IPS-18a (cell line): ENCODE measurements at regions not wholly inside any gene's neighbourhood (a gene's known extent, or its start where the extent isn't known, plus 50 kb on each side); places are given as distances from the start of the nearest gene placed in this dataset.

Source experiments
- H3K27ac ChIP-seq: one replicate; pipeline ENCODE4 v1.5.1; 2013; ENCODE audit warnings: low read length
- H3K27me3 ChIP-seq: one replicate; pipeline ENCODE4 v1.6.1; 2013; ENCODE audit warnings: mild to moderate bottlenecking, low read length; ENCODE audit not compliant: control insufficient read depth, insufficient read depth
- H3K36me3 ChIP-seq: one replicate; pipeline ENCODE4 v1.6.1; 2013; ENCODE audit warnings: low read depth, low read length; ENCODE audit not compliant: control insufficient read depth
- H3K4me1 ChIP-seq: one replicate; pipeline ENCODE4 v1.6.1; 2013; ENCODE audit warnings: low read depth, low read length; ENCODE audit not compliant: control insufficient read depth
- H3K4me3 ChIP-seq: one replicate; pipeline ENCODE4 v1.5.1; 2013; ENCODE audit warnings: low read length
- H3K9ac ChIP-seq: one replicate; pipeline ENCODE4 v1.6.1; 2013; ENCODE audit warnings: mild to moderate bottlenecking, low read length, moderate library complexity
- H3K9me3 ChIP-seq: one replicate; pipeline ENCODE4 v1.6.1; 2013; ENCODE audit warnings: low read depth, low read length; ENCODE audit not compliant: control insufficient read depth

DNA sequence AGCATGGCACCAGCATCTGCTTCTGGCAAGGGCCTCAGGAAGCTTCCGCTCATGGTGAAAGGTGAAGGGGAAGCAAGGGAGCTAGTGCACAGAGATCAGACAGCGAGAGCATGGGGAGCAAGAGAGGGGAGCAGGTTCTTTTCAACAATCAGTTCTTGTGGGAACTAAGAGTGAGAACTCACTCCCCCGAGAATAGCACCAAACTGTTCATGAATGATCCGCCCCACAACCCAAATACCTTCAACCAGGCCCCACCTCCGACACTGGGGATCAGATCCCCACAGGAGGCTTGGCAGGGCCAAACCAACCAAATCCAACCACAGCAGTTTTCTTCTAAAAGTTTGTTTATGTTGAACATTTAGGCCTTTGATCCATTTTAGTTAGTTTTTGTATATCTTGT, 69.7 kb upstream of the BHLHE23 start:
- Histone ChIP-seq H3K4me3 (no peak overlapping the region), H3K9ac (no peak overlapping the region), H3K27me3 (peaks cover 39% of the 10 kb centered on the region), H3K27ac (no peak overlapping the region), H3K36me3 (no peaks in the 10 kb centered on the region), H3K4me1 (no peaks in the 10 kb centered on the region), H3K9me3 (peaks cover 4% of the 10 kb centered on the region)

DNA sequence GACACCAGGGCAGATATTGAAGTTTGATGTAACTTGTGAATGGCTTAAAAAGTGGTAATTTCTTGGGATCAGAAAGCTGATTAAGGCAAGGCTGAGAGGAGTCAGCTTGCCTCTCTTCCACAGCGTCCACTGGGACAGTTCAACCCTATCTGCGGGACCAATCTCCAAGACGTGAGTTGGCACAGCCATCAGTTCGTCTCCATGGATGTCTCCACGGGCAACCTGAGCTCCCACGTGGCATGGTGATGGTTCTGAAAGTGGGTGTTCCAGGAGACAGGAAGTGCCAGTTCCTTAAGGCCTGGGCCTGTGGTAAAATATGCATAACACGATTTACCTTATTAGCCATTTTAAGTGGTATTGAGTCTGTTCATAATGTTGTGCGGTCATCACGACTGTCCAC, 67.9 kb upstream of the BHLHE23 start:
- Histone ChIP-seq H3K9me3 (peaks cover 4% of the 10 kb centered on the region), H3K4me3 (no peak overlapping the region), H3K4me1 (no peaks in the 10 kb centered on the region), H3K27ac (no peak overlapping the region), H3K9ac (no peak overlapping the region), H3K36me3 (no peaks in the 10 kb centered on the region), H3K27me3 (peaks cover 46% of the 10 kb centered on the region)

DNA sequence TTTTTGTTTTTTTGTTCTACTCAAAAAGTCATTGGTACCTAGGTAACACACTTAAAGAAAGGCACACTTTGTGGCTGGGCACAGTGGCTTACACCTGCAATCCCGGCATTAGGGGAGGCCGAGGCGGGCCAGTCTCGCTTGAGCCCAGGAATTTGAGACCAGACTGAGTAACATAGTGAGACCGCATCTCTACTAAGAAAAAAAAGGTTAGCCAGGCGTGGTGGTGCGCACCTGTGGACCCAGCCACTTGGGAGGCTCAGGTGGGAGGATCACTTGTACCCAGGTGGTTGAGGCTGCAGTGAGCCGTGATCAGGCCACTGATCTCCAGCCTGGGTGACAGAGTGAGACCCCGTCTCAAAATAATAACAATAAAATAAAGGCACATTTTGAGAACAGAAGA, 67.4 kb upstream of the BHLHE23 start:
- Histone ChIP-seq H3K9ac (no peak overlapping the region), H3K27me3 (peaks cover 46% of the 10 kb centered on the region)

DNA sequence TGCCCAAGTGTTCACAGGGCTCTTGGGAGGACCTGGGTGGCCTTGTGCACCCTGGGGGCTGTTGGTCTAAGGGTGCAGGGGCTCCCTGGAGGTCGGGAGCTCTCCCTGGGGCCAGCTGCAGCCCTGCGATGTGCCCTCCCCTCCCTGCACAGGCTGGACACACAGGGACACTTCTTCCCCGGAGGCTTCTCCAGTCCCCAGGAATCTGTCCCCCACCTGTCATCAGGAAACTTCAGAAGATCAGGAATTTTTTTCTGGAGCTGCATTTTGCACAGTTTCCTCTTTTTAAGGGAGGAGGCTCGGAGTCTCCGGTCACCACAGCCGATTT, 66.9 kb upstream of the BHLHE23 start:
- H3K27me3 ChIP-seq: peaks cover 46% of the 10 kb centered on the region

More for the DNA sequence above, 67.4 kb upstream of the BHLHE23 start:
- H3K4me3 ChIP-seq: no peak overlapping the region
- H3K9me3 ChIP-seq: peaks cover 4% of the 10 kb centered on the region
- H3K36me3 ChIP-seq: no peaks in the 10 kb centered on the region
- H3K27ac ChIP-seq: no peak overlapping the region
- no peaks in the 10 kb centered on the region for H3K4me1 ChIP-seq

DNA sequence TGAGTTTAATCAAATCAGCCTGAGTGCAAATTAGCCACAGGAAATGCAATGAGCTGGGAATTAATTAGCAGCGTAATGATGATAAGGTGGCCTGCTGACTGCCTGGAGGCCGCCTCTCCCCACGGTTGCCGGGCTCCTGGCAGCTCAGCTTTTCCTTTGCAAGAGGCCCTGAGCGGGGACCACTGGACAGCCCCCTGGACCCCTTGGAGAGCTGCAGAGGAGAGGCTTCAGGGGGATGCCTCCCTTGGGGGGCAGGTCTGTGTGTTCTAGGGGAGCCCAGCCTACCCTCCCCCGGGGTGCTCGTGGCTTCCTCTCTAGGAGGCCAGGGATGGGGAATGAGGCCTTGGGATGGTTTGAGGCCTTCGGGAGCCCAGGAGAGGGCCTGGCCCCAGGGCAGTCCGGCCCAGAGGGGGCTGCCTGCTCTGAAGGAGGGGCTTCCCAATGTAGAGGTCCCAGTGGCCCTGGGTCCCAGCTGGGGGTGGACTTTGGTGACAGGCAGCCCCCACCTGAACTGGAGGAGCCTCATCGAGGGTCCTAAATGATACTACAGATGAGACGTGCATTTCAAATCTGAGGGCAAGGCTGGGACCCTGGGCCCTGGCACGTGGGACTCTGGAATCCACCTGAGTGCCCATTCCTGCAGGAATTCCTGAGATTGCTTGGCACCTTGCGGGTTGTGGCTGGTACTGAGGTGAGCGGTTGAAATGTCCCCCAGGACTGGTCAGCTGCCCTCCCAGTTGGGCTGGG, 66.4 kb upstream of the BHLHE23 start:
- H3K36me3 ChIP-seq: no peaks in the 10 kb centered on the region
- peaks cover 4% of the 10 kb centered on the region for H3K9me3 ChIP-seq
- no peak overlapping the region for H3K27ac ChIP-seq
- no peaks in the 10 kb centered on the region for H3K4me1 ChIP-seq
- no peak overlapping the region for H3K9ac ChIP-seq
- peaks cover 46% of the 10 kb centered on the region for H3K27me3 ChIP-seq
- H3K4me3 ChIP-seq: no peak overlapping the region

More for the DNA sequence above, 66.9 kb upstream of the BHLHE23 start:
- Histone ChIP-seq H3K4me3 (no peak overlapping the region), H3K9me3 (peaks cover 4% of the 10 kb centered on the region), H3K36me3 (no peaks in the 10 kb centered on the region), H3K9ac (no peak overlapping the region), H3K4me1 (no peaks in the 10 kb centered on the region), H3K27ac (no peak overlapping the region)

DNA sequence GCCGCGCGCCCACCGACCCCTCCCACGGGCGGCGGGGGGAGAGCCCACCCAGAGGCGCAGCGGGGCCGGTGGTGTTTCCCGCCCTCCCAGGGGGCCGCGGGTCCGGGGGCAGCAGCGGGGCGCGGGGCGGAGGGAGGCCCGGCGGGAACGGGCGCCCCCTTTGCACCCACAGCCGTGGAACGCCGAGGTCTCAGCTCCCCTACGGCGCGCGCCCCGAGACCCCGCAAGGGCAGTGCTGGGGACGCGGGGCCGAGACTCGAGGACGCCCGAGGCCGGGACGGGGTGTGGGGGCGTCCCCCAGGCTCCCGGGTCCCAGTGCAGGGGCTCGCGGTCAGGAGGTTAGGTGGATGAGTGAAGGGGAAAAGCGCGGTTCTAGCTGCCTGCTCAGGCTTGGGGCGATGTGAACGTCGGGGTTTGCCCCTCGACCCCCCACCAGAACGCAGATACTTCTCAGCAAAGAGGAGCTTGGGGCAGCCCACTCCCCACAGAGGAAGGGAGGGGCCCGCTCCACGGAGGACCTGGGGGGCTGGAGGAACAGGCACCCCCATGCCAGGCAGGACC, 65.5 kb upstream of the BHLHE23 start:
- no peaks in the 10 kb centered on the region for H3K9me3 ChIP-seq
- H3K27ac ChIP-seq: no peak overlapping the region
- H3K36me3 ChIP-seq: no peaks in the 10 kb centered on the region
- H3K27me3 ChIP-seq: peaks cover 46% of the 10 kb centered on the region
- no peak overlapping the region for H3K9ac ChIP-seq
- no peaks in the 10 kb centered on the region for H3K4me1 ChIP-seq
- H3K4me3 ChIP-seq: no peak overlapping the region

DNA sequence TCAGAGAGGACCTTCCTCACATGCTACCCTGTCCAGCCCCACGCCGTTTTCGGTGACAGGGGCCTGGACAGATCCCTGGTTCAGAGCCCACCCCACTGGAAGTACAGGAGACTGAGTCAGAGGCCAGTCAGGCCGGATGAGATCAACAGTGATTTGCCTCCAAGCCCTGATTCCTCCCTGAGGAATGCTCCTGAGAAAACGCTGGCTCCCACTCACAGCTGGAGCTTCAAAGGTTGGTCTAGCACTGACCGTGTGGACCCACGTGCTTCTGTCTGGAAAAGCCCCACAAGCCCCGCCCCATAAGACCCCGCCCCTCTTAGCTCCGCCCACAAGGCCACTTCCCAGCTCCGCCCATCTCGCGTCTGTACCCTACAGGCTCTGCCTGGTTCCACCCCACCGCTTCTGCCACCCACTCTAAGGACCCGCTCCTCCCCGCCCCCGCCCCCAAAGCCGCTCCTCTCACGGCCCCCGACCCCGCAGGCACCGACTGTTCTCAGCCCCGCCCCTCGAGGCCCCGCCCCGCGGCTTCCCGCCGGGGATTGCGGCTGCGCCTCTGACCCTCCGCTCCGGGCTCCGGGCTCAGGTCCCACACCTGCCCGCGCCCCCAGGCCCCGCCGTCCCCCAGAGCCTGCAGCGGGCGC, 64.9 kb upstream of the BHLHE23 start:
- Histone ChIP-seq H3K27ac (no peak overlapping the region), H3K9me3 (no peaks in the 10 kb centered on the region), H3K27me3 (peaks cover 46% of the 10 kb centered on the region), H3K4me3 (no peak overlapping the region), H3K4me1 (no peaks in the 10 kb centered on the region), H3K36me3 (no peaks in the 10 kb centered on the region), H3K9ac (no peak overlapping the region)

DNA sequence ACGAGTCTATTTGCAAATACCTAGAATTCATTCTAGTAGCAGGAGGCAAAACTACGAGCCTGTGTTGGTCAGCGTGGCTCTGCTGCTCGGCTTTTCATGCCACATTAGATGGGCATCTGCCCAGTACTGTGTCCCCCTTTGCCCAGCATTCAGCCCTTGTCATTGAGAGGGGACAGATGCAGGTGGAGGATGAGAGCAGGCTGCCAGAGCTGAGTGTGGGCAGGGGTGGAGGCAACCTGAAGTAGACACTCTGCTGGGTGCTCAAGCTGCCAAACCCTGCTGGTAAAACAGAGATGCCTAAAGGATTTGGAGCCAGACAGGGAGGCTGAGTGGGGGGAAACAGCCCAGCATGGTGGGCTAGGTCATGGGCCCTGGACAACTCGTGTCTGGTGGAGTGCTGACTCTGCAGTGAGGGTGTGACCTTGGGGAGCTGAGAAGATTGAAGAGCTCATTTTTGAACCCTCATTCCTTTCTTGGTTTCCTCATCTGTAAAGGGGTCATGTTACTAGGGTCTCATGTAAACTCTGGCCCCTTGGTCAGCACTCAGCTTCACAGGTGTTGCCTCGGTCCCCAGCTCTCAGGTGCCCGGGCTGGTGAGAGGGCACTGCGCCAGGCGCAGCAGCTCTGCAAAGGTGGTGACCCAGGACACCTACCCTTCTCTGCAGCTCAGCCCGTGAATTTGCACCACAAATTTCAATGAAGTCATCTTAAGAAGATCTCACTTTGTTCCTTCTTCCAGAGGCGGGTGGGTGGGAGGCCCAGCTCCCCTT, 64.2 kb upstream of the BHLHE23 start:
- no peak overlapping the region for H3K9ac ChIP-seq
- H3K9me3 ChIP-seq: no peaks in the 10 kb centered on the region
- H3K36me3 ChIP-seq: no peaks in the 10 kb centered on the region
- H3K27me3 ChIP-seq: peaks cover 46% of the 10 kb centered on the region
- no peak overlapping the region for H3K27ac ChIP-seq
- H3K4me3 ChIP-seq: no peak overlapping the region
- H3K4me1 ChIP-seq: no peaks in the 10 kb centered on the region

DNA sequence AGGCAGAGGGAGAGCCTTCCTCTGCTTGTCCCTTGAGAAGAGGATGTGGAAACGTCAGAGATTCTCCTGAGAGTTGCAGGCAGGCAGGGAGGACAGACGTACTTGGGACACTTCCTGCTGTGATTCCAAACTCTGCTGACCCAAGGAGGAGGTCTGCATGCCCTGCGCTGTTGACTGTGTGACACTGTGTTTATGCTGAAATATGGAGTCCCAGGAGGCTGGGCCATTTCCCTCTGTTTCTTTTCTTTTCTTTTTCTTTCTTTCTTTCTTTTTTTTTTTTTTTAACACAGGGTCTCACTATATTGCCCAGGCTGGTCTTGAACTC, 63.5 kb upstream of the BHLHE23 start:
- Histone ChIP-seq H3K9me3 (no peaks in the 10 kb centered on the region), H3K4me3 (no peak overlapping the region)

DNA sequence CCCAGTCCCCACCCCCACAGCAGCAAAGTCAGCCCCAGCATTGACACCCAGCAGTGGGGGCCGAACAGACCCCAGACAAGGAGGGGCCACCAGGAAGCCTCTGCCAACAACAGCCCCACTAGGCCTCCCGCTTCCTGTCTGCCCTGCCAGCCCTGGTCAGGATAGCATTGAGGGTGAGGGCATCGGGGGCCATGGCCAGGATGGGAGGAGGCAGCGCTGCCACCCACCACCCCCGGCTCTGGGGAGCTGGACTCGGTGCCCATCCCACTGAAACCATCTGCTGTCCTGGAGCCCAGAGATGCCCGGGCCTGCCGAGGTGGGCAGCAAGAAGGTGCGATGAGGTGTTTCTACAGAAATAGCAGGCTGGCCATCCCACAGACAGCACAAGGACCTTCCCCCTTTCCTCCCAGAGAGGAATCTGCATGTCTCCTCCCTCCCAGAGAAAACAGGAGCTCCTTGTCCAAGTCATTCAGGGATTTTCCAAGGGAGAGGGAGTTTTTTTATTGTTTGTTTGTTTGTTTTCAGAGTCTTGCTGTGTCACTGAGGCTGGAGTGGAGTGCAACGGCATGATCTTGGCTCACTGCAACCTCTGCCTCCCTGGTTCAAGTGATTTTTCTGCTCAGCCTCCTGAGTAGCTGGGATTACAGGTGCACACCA, 62.1 kb upstream of the BHLHE23 start:
- Histone ChIP-seq H3K9me3 (no peaks in the 10 kb centered on the region), H3K27me3 (peaks cover 38% of the 10 kb centered on the region), H3K36me3 (no peaks in the 10 kb centered on the region), H3K4me3 (no peak overlapping the region), H3K9ac (no peak overlapping the region), H3K27ac (no peak overlapping the region), H3K4me1 (no peaks in the 10 kb centered on the region)

More for the DNA sequence above, 63.5 kb upstream of the BHLHE23 start:
- no peak overlapping the region for H3K9ac ChIP-seq
- no peaks in the 10 kb centered on the region for H3K36me3 ChIP-seq
- peaks cover 46% of the 10 kb centered on the region for H3K27me3 ChIP-seq
- H3K4me1 ChIP-seq: no peaks in the 10 kb centered on the region
- no peak overlapping the region for H3K27ac ChIP-seq
